GM18517 (cell line): ENCODE measurements at regions not wholly inside any gene's neighbourhood (a gene's known extent, or its start where the extent isn't known, plus 50 kb on each side); places are given as distances from the start of the nearest gene placed in this dataset.
"Not testable (repeated sequence)": the region's sequence is repeated elsewhere in the genome, so short reads cannot be mapped to it uniquely, and the experiment has no call there.

ENCODE experiments used
- ATAC-seq: cut with Tn5 transposase; IDR thresholded peaks from one replicate; pipeline ENCODE4 v1.9.1; 2021; ENCODE audit warnings: mild to moderate bottlenecking, moderate library complexity; ENCODE audit not compliant: unreplicated experiment

- no peak for ATAC-seq
Measured at GRCh38 chr10:21463436-21463835, 62.0 kb downstream of the SKIDA1 start.

GRCh38 chr10:21458126-21458871 lies 67.2 kb downstream of the SKIDA1 start:
- ATAC-seq = no peak

GRCh38 chr10:21456160-21456559 lies 69.3 kb downstream of the SKIDA1 start:
- ATAC-seq = no peak

GRCh38 chr10:21452203-21452602 lies 73.3 kb downstream of the SKIDA1 start:
- ATAC-seq = no peak

GRCh38 chr10:21449288-21449966 lies 76.1 kb downstream of the SKIDA1 start:
- ATAC-seq = peak; percentile 67

- ATAC-seq = no peak
Measured at GRCh38 chr10:21445163-21445562, 80.3 kb downstream of the SKIDA1 start.

GRCh38 chr10:21441625-21442024 lies 83.9 kb downstream of the SKIDA1 start:
- no peak for ATAC-seq

GRCh38 chr10:21438914-21439313 lies 86.6 kb downstream of the SKIDA1 start:
- not testable (repeated sequence) for ATAC-seq

GRCh38 chr10:21437770-21438382 lies 87.6 kb downstream of the SKIDA1 start:
- ATAC-seq = no peak

- no peak for ATAC-seq
Measured at GRCh38 chr10:21432266-21432665, 93.2 kb downstream of the SKIDA1 start.

GRCh38 chr10:21431799-21432198 lies 93.7 kb downstream of the SKIDA1 start:
- no peak for ATAC-seq

GRCh38 chr10:21427804-21428481 lies 97.5 kb downstream of the SKIDA1 start:
- ATAC-seq = no peak

GRCh38 chr10:21424459-21424861 lies 101.0 kb downstream of the SKIDA1 start:
- no peak for ATAC-seq

GRCh38 chr10:21423850-21424249 lies 101.6 kb downstream of the SKIDA1 start:
- ATAC-seq = no peak

GRCh38 chr10:21423338-21423737 lies 102.1 kb downstream of the SKIDA1 start:
- ATAC-seq = no peak

GRCh38 chr10:21421794-21422193 lies 103.7 kb downstream of the SKIDA1 start:
- ATAC-seq = no peak

- ATAC-seq = no peak
Measured at GRCh38 chr10:21421016-21421415, 104.5 kb downstream of the SKIDA1 start.

GRCh38 chr10:21418981-21419576 lies 106.4 kb downstream of the SKIDA1 start:
- ATAC-seq = not testable (repeated sequence)

GRCh38 chr10:21417172-21417712 lies 108.2 kb downstream of the SKIDA1 start:
- ATAC-seq = no peak

GRCh38 chr10:21413680-21414079 lies 111.8 kb downstream of the SKIDA1 start:
- ATAC-seq = no peak

GRCh38 chr10:21413268-21413667 lies 112.2 kb downstream of the SKIDA1 start:
- ATAC-seq = no peak
